Mucosa of rectum (tissue), 2 donors: ENCODE measurements at regions not wholly inside any gene's neighbourhood (a gene's known extent, or its start where the extent isn't known, plus 50 kb on each side); places are given as distances from the start of the nearest gene placed in this dataset.
"Not testable (repeated sequence)": the region's sequence is repeated elsewhere in the genome, so short reads cannot be mapped to it uniquely, and the experiment has no call there.

ENCODE experiments used
- H3K27ac ChIP-seq, 2 donors: one replicate each; pipeline ENCODE4 v1.7.0; 2013; ENCODE audit warnings: inconsistent platforms in 2 of 2, low read depth in 2 of 2, low read length in 2 of 2
- H3K27me3 ChIP-seq, 2 donors: one replicate each; pipeline ENCODE4 v1.7.0; 2013; ENCODE audit warnings: low read length in 2 of 2; ENCODE audit not compliant: control insufficient read depth in 2 of 2, insufficient read depth in 2 of 2
- H3K36me3 ChIP-seq, 2 donors: one replicate each; pipeline ENCODE4 v1.7.0; 2013; ENCODE audit warnings: low read length in 2 of 2; ENCODE audit not compliant: control insufficient read depth in 2 of 2, insufficient read depth in 2 of 2
- H3K4me1 ChIP-seq, 2 donors: one replicate each; pipeline ENCODE4 v1.7.0; 2013; ENCODE audit warnings: low read length in 2 of 2, mild to moderate bottlenecking in 1 of 2; ENCODE audit not compliant: control insufficient read depth in 2 of 2, insufficient read depth in 2 of 2
- H3K4me3 ChIP-seq, 2 donors: one replicate each; pipeline ENCODE4 v1.7.0; 2013; ENCODE audit warnings: low read length in 2 of 2
- H3K9ac ChIP-seq, 2 donors: one replicate each; pipeline ENCODE4 v1.7.0; 2013; ENCODE audit warnings: low read length in 2 of 2, low read depth in 1 of 2, mild to moderate bottlenecking in 1 of 2
- H3K9me3 ChIP-seq, 2 donors: one replicate each; pipeline ENCODE4 v1.7.0; 2013; ENCODE audit warnings: low read length in 2 of 2; ENCODE audit not compliant: control insufficient read depth in 2 of 2
- donor health status: healthy.
- donor health status: Normal muscosa, but diverticular disease.

DNA sequence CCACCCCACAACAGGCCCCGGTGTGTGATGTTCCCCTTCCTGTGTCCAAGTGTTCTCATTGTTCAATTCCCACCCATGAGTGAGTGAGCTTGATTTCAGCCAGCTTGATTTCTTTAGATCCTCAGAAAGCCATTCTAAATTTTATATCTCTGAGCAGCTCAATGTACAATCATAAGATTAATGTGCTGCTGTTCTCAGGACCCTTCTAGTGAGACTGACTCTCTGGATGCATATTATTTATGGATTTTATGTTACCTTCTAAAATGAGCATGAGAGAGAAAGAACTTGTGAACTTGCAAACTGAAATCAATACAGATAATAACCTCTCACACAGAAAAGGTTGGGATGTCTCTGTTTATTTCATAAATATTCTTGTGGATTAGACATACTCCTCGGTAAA is 1133.5 kb upstream of the TMPRSS15 start:
- no peaks in the 10 kb centered on the region for H3K27me3 ChIP-seq
- no peak overlapping the region for H3K4me3 ChIP-seq
- no peaks in the 10 kb centered on the region for H3K9me3 ChIP-seq
- no peak overlapping the region for H3K9ac ChIP-seq
- no peaks in the 10 kb centered on the region for H3K36me3 ChIP-seq
- H3K4me1 ChIP-seq, result no peaks in the 10 kb centered on the region
- no peak overlapping the region for H3K27ac ChIP-seq

DNA sequence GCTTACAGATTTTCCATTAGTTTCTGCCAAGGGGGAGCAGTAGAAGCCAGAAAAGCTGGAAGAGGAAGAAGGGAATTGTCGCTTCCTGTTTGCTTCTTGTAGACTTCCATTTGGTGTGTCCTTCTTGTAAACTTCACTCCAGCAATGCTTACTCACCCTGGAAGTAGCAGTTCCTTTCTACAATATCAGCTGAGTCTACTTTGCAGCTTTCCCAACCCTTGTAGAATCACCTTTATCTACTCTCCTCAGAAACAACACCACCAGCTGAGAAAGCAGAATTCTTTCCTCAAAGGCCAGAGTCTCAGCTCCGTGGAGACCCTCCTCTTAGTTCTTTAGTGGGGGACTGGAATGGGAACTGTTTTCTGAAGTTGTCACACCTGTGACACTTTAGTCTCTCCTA is 1136.7 kb upstream of the TMPRSS15 start:
- Histone ChIP-seq H3K9ac (no peak overlapping the region), H3K27me3 (no peaks in the 10 kb centered on the region), H3K27ac (no peak overlapping the region), H3K9me3 (no peaks in the 10 kb centered on the region), H3K4me1 (no peaks in the 10 kb centered on the region), H3K36me3 (no peaks in the 10 kb centered on the region), H3K4me3 (no peak overlapping the region)

GRCh38 chr21:19541602-19542001 is 1138.0 kb upstream of the TMPRSS15 start:
- Histone ChIP-seq H3K4me3 (no peak overlapping the region), H3K9ac (no peak overlapping the region), H3K9me3 (no peaks in the 10 kb centered on the region), H3K27ac (no peak overlapping the region), H3K36me3 (no peaks in the 10 kb centered on the region), H3K27me3 (no peaks in the 10 kb centered on the region), H3K4me1 (no peaks in the 10 kb centered on the region)

- H3K9me3 ChIP-seq, result not testable (repeated sequence)
These were observed 1140.9 kb upstream of the TMPRSS15 start for GRCh38 chr21:19544493-19544892.

DNA sequence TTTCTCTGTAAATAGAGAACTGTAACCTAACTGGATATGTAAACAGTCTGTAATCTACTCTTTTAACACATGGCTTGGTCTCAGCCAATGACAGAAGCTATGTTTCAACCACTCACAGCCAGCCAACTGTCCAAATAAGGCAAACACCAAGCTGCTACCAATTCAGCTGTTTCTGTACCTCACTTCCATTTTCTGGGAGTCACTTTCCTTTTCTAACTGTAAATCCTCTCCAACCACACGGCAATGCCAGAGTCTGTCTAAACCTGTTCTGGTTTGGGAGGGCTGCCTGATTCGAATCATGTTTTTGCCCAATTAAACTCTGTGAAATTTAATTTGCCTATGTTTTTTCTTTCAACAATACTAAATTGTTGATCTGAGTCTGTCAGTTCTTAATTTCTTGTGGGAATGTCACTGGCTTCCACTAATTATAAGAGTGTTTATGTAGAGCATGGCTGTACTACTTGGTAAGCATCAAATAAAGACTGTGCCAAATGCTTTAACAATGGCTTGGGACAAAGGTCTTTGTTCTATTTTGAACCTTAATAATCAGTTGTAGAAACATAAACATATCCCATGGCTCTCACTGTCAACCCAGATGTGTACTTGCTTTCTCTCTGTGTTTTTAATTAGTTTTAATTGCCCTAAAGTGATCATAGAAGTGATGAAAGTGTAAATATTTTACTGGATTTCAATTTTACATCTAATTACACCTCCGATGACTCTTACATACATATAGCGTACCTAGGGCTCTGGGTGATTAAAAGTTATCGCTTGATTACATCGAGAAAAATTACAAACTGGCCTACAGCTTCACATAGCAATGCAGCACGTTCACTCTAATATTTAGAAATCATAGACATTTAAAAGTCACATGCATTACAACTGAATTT is 1144.6 kb upstream of the TMPRSS15 start:
- H3K27ac ChIP-seq, result no peak overlapping the region
- no peaks in the 10 kb centered on the region for H3K36me3 ChIP-seq
- no peaks in the 10 kb centered on the region for H3K27me3 ChIP-seq
- no peak overlapping the region for H3K9ac ChIP-seq
- H3K9me3 ChIP-seq, result no peaks in the 10 kb centered on the region
- no peaks in the 10 kb centered on the region for H3K4me1 ChIP-seq
- H3K4me3 ChIP-seq, result no peak overlapping the region

More at GRCh38 chr21:19544493-19544892, 1140.9 kb upstream of the TMPRSS15 start:
- H3K27me3 ChIP-seq, H3K4me3 ChIP-seq, H3K4me1 ChIP-seq, H3K9ac ChIP-seq, H3K36me3 ChIP-seq, H3K27ac ChIP-seq: not testable (repeated sequence)

GRCh38 chr21:19553919-19554615 is 1150.5 kb upstream of the TMPRSS15 start:
- Histone ChIP-seq H3K27ac (no peak overlapping the region), H3K27me3 (no peaks in the 10 kb centered on the region), H3K4me3 (no peak overlapping the region), H3K9ac (no peak overlapping the region), H3K9me3 (no peaks in the 10 kb centered on the region), H3K36me3 (no peaks in the 10 kb centered on the region), H3K4me1 (no peaks in the 10 kb centered on the region)

- Histone ChIP-seq H3K36me3 (no peaks in the 10 kb centered on the region), H3K4me3 (no peak overlapping the region), H3K27me3 (no peaks in the 10 kb centered on the region), H3K27ac (no peak overlapping the region), H3K9me3 (no peaks in the 10 kb centered on the region), H3K9ac (no peak overlapping the region), H3K4me1 (no peaks in the 10 kb centered on the region)
These were observed 1153.5 kb upstream of the TMPRSS15 start for GRCh38 chr21:19557046-19557445.

GRCh38 chr21:19557488-19557887 is 1153.9 kb upstream of the TMPRSS15 start:
- H3K27me3 ChIP-seq, result no peaks in the 10 kb centered on the region
- H3K27ac ChIP-seq, result no peak overlapping the region
- no peak overlapping the region for H3K9ac ChIP-seq
- H3K9me3 ChIP-seq, result no peaks in the 10 kb centered on the region
- H3K4me1 ChIP-seq, result no peaks in the 10 kb centered on the region
- no peak overlapping the region for H3K4me3 ChIP-seq
- H3K36me3 ChIP-seq, result no peaks in the 10 kb centered on the region

GRCh38 chr21:19565587-19565986 is 1162.0 kb upstream of the TMPRSS15 start:
- H3K9me3 ChIP-seq, result no peaks in the 10 kb centered on the region
- no peak overlapping the region for H3K27ac ChIP-seq
- no peak overlapping the region for H3K9ac ChIP-seq
- H3K36me3 ChIP-seq, result no peaks in the 10 kb centered on the region
- no peaks in the 10 kb centered on the region for H3K27me3 ChIP-seq
- H3K4me3 ChIP-seq, result no peak overlapping the region
- H3K4me1 ChIP-seq, result no peaks in the 10 kb centered on the region

- no peak overlapping the region for H3K4me3 ChIP-seq
- H3K9ac ChIP-seq, result no peak overlapping the region
- H3K9me3 ChIP-seq, result no peaks in the 10 kb centered on the region
- H3K27ac ChIP-seq, result no peak overlapping the region
- H3K27me3 ChIP-seq, result no peaks in the 10 kb centered on the region
- no peaks in the 10 kb centered on the region for H3K4me1 ChIP-seq
- no peaks in the 10 kb centered on the region for H3K36me3 ChIP-seq
These were observed 1163.4 kb upstream of the TMPRSS15 start for GRCh38 chr21:19566975-19567374.
